GM12864 (cell line): ENCODE measurements at regions not wholly inside any gene's neighbourhood (a gene's known extent, or its start where the extent isn't known, plus 50 kb on each side); places are given as distances from the start of the nearest gene placed in this dataset.

Experiments used
- DNase-seq: peaks from one replicate; pipeline ENCODE4 v3.0.0-alpha.2; 2011; ENCODE audit warnings: low read depth
- H3K4me3 ChIP-seq: 2 replicates; pipeline ENCODE4 v1.5.1; 2011; ENCODE audit warnings: mild to moderate bottlenecking, low read depth, low read length, control low read depth
- TF ChIP-seq, protein P1 (sequence below): IDR thresholded peaks from 2 replicates; pipeline ENCODE4 v1.5.1; 2011; ENCODE audit warnings: low read depth, mild to moderate bottlenecking, moderate library complexity, low read length, control low read depth, inconsistent platforms; ENCODE audit errors: missing control alignments

DNA sequence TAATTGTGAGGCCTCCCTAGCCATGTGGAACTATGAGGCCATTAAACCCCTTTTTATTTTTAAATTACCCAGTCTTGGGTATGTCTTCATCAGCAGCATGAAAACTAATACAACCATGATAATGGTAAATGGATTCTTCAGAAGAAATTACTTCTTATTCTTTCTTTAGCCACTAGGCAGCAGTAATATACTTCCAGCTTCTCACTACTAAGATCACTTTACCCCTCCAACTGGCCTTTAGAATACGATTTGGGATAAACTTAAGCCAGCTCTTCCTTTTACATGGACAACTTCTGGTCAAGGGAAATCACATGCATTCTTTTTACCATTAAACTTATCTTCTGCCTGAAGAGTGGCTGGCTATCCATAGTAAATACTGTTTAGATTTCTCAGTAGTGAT lies 355.4 kb downstream of the MAN2A1 start:
- no peak overlapping the region for H3K4me3 ChIP-seq
- TF ChIP-seq, protein P1, sequence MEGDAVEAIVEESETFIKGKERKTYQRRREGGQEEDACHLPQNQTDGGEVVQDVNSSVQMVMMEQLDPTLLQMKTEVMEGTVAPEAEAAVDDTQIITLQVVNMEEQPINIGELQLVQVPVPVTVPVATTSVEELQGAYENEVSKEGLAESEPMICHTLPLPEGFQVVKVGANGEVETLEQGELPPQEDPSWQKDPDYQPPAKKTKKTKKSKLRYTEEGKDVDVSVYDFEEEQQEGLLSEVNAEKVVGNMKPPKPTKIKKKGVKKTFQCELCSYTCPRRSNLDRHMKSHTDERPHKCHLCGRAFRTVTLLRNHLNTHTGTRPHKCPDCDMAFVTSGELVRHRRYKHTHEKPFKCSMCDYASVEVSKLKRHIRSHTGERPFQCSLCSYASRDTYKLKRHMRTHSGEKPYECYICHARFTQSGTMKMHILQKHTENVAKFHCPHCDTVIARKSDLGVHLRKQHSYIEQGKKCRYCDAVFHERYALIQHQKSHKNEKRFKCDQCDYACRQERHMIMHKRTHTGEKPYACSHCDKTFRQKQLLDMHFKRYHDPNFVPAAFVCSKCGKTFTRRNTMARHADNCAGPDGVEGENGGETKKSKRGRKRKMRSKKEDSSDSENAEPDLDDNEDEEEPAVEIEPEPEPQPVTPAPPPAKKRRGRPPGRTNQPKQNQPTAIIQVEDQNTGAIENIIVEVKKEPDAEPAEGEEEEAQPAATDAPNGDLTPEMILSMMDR, result no peak
- DNase-seq, result no peak

DNA sequence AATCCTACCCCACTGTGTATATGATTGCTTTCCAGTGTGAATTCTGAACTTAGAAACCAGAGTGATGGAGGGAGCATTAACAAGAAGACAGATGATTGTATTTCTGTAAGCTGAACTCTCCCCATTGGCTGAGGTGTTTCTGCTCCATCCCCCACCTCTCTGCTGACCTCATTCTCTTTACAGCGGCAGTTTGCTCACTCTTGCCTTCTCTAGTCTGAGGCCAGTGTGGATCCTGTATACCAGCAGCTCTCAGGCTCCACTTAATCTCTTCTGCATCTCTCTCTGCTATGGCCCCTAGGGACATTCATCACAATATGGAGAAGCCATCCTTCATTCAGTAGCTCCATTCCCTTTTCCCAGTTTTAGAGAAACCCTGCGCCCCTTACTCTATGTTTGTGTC lies 358.8 kb downstream of the MAN2A1 start:
- H3K4me3 ChIP-seq, result no peak overlapping the region
- TF ChIP-seq, protein P1, result no peak
- DNase-seq, result no peak

DNA sequence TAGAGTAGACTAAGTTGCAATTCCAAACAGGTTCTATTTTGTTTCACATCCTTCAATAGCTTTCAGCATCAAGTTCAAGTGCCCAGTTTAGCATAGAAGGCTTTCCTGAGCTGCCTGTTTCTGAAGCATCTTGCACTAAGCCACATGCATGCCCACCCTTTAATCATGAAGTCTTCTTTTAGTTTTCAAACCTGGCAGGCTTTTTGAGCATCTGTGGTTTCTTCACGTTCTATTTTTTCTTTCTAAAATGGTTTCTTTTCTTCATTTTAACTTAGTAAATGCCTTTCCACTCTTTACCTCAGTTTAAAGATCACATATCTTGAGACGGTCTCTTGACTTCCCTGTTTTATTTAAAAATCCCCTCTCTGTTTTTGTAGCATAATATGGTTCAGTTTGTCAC lies 360.1 kb downstream of the MAN2A1 start:
- TF ChIP-seq, protein P1, result no peak
- no peak for DNase-seq
- no peak overlapping the region for H3K4me3 ChIP-seq

DNA sequence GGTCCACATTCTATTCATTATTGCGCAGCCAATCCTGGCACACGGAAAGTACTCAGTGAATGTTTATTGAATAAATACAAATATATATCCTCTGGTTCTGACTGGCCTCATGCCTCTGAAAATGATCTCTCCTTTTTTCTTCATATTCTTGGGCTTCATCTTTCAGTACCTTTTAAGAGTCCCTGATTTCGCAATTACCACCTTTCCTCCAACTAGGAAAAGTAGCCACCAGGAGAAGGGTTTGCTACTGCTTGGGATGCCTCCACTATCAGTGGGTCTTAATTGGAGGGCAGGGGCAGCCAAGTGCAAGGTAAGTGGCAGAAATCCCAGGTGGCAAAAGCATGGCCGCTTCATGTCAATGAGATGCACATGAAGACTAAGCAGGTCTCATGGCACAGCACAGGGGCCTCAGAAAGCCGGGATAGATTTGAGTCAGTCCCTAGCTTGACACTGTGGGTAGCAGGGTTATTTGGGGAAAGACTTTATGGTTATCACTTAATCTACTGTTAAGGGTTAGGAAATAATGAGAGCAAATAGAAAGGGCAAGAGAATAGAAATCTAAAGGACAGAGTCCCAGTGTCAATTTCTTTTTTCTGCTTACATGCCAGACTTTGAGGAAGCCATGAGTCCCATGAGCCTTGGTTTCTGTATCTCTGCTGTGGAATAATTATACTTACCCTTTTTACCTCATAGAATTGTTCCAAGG lies 361.1 kb downstream of the MAN2A1 start:
- DNase-seq, result no peak
- TF ChIP-seq, protein P1, result no peak
- no peak overlapping the region for H3K4me3 ChIP-seq

DNA sequence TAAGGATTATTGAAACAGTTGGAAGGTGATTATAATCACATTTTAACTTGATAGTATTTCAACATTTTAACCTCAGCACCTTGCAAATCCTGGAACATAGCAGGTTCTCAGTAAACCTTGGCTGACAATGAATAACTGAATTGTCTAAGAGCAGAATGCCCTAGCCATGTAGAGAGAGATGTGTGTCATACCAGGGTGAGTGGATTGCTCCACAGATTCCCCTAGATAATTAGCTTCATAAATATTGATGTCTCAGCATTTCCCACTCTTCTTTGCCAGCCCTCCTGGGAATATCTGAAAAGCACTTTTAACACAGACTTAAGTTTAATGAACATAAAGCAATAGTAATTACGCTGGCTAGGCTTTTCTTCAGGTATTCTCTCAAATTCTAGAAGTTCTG lies 363.5 kb downstream of the MAN2A1 start:
- DNase-seq, result no peak
- no peak overlapping the region for H3K4me3 ChIP-seq
- TF ChIP-seq, protein P1, result no peak

DNA sequence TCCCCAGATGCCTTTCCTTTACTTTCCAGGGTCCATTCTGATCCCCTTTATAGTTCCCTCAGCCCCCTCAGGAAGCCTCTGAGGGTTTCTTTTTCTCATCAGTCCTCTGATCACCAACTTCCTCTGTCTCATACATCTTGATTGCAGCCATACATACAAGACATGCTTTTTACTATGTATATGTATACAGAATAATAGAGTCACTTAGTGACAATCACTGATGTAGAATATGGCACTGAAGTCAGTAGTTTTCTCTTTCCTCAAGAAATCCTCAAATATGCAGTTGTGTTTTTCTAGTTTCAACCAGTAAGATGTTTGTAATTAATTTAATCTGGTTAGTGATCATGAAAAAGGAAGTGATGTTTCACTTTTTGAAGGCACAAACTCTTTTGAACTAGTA lies 364.1 kb downstream of the MAN2A1 start:
- H3K4me3 ChIP-seq, result no peak overlapping the region
- no peak for DNase-seq
- TF ChIP-seq, protein P1, result no peak

DNA sequence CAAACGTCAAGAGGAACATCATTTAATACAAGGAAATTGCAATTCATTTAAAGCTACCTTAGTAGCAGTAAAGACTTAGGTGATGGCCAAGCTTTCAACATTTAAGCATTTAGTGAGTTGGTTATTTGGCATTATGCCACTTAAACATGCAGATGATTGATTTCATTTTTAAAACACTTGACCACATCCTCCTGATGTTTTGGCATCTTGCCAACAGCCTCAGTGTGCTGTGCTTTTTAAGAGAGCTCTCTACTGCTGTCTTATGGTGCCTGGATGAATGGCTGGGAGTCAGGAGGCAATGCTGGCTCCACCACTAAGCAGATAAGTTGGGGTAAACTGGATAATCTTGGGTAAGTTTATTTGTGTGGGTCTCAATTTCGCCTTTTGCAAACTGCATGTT lies 364.5 kb downstream of the MAN2A1 start:
- no peak overlapping the region for H3K4me3 ChIP-seq
- TF ChIP-seq, protein P1, result peak; percentile 14
- peak; percentile 40 for DNase-seq
